Activated T-cell treated with anti-CD3 and anti-CD28 coated beads, Interleukin-2, amount 50 U/mL, for 24 hours (primary cell): ENCODE measurements at regions not wholly inside any gene's neighbourhood (a gene's known extent, or its start where the extent isn't known, plus 50 kb on each side); places are given as distances from the start of the nearest gene placed in this dataset.

Experiments
- DNase-seq: peaks from one replicate; pipeline ENCODE4 v3.0.0-alpha.2; 2020
- H3K27ac Mint-ChIP-seq: 2 replicates; pipeline ENCODE4 v1.8.0; 2020; ENCODE audit warnings: mild to moderate bottlenecking, mixed read lengths
- H3K27me3 Mint-ChIP-seq: 2 replicates; pipeline ENCODE4 v1.8.0; 2020; ENCODE audit warnings: mixed read lengths
- H3K36me3 Mint-ChIP-seq: 2 replicates; pipeline ENCODE4 v1.8.0; 2020; ENCODE audit warnings: low read depth, mixed read lengths
- H3K4me1 Mint-ChIP-seq: 2 replicates; pipeline ENCODE4 v1.8.0; 2020; ENCODE audit warnings: low read depth, mixed read lengths
- H3K4me3 Mint-ChIP-seq: 2 replicates; pipeline ENCODE4 v1.8.0; 2020; ENCODE audit warnings: mild to moderate bottlenecking, moderate library complexity, mixed read lengths
- H3K9me3 Mint-ChIP-seq: 2 replicates; pipeline ENCODE4 v1.8.0; 2020; ENCODE audit warnings: mixed read lengths

DNA sequence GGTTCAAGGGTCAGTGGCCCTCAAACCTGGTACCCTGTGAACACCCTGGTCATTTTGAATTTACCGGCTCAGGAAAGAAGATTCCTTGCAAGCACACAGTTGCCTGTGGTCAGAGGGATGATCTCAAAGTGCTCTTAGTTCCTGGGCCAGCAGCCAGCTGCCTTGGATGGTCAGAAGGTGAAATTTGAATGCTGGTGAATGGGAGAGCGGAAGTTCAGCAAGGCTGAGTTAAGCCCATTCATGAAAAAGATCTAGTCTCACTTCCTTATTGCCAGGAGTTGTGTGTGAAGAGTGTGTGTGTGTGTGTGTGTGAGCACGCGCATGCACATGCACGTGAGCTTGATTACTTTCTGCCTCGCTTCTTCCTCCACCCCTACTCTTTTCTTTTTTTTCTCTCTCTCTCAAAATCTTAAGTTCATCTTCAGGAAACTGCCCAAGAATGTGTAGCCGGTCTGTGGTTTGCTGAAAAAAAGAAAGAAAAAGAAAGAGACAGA, 155.5 kb upstream of the CCND2 start:
- Mint-ChIP-seq H3K9me3 (peaks cover 3% of the 10 kb centered on the region), H3K4me1 (peaks cover 71% of the 10 kb centered on the region), H3K27ac (peak overlapping the region; percentile 94), H3K4me3 (peak overlapping the region; percentile 61), H3K27me3 (no peaks in the 10 kb centered on the region), H3K36me3 (no peaks in the 10 kb centered on the region)
- DNase-seq: no peak

DNA sequence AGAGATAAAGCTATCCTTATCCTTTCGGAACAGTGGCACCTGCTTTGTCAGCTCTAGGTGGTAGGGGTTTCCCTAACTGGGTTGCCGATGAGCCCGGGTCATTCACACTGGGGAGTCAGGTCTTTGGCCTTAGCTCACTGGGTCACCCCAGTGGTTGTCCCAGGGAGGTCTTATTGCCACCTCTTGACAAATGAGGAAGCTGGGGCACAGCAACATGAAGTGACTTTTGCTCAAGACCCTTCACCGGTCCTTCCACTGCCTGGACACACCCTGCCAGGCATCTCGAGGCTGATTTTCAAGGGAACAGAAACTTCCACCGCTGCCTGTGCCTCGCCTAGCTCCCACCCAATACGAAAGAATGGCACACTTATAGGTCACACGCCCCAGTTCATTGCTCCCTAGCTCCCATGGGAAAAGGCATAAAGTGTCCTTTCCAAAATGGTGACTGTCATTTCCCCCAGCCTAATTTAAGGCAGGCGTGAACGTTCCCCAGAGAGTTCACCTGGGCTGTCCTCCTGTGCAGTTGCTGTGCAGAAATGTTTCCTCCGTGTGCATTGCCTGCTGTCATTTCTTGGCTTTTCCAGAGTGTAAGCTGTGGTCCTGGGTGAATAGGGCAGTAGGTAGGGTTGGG, 156.1 kb upstream of the CCND2 start:
- Mint-ChIP-seq H3K27ac (peak overlapping the region; percentile 94), H3K36me3 (no peaks in the 10 kb centered on the region), H3K27me3 (no peaks in the 10 kb centered on the region), H3K9me3 (peaks cover 3% of the 10 kb centered on the region), H3K4me3 (peak overlapping the region; percentile 61), H3K4me1 (peaks cover 75% of the 10 kb centered on the region)
- DNase-seq: no peak

DNA sequence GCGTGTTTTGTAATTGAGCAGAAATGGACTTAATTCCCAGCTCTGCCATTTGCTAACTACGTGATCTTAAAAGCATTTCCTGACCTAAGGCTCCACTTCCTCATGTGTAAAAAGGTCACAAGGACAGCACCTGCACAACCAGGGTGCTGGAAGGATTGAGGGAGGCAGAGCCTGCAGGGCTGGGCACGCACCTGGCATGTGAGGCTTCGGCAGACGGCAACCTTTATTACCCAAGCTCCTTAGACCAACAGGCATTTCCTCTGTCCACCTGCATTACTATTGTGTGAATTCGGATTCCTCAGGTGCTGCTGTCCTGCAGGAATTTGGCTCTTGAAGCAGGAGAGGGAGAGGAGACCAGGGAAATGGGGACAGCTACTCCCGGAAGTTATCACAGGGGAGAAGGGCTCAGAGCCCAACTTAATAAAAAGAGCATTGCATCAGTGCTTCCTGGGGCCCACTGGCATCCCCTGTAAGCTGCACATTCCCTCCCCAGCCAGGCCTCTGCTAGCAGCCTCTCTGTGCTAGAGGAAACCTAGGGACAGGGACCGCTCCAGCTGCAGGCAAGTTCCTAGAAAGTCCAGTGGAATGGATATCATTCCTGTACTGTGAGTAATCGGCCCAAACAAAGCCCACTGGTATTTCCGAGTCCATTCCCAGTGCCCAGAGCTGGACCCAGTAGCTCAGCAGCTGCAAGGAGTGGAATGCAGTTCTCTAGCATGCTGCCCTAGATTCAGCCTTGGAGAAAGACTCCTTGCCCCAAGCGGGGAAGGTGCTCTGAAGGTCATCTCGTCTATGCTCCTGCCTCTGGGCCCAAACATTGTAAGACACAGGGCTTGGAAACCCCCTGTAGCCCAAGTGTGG, 157.1 kb upstream of the CCND2 start:
- no peak for DNase-seq

DNA sequence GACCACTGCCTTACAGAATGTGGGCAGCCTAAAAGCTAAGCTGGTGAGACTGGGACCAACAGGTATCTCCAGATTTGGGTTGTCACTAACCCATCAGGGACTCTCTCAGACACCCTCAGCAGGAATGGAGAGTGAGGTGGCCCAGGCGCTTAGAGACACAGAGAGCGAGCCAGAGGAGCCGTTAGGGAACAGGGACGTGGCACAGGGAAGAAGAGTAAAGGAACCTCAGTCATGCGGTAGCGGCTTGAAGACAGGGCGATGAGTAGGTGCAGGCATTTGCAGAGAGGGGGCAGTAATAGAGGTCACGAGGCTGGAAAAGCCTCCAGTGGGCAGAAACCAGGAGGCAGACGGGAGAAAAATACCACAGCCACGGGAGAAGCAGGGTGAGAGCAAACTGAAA, 158.0 kb upstream of the CCND2 start:
- Mint-ChIP-seq H3K4me3 (peak overlapping the region; percentile 28), H3K27me3 (peaks cover 6% of the 10 kb centered on the region), H3K36me3 (no peaks in the 10 kb centered on the region), H3K9me3 (peaks cover 3% of the 10 kb centered on the region), H3K4me1 (peaks cover 77% of the 10 kb centered on the region), H3K27ac (peak overlapping the region; percentile 24)
- DNase-seq: no peak

More for the DNA sequence above, 157.1 kb upstream of the CCND2 start:
- Mint-ChIP-seq H3K27ac (no peak overlapping the region), H3K4me1 (peaks cover 84% of the 10 kb centered on the region), H3K9me3 (peaks cover 3% of the 10 kb centered on the region), H3K36me3 (no peaks in the 10 kb centered on the region), H3K4me3 (no peak overlapping the region), H3K27me3 (peaks cover 3% of the 10 kb centered on the region)

DNA sequence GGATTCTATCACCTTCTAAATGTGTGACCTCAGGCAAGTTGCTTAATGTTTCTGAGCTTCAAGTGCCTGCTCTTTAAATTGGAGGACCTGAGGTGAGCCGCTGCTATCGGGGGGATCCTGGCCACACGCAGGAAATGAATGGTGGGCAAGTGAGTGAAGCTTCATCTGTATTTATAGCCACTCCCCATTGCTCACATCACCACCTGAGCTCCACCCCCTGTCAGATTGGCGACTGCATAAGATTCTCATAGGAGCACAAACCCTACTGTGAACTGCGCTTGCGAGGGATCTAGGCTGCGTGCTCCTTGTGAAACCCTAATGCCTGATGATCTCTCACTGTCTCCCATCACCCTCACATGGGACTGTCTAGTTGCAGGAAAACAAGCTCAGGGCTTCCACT, 158.6 kb upstream of the CCND2 start:
- peaks cover 7% of the 10 kb centered on the region for H3K27me3 Mint-ChIP-seq
- H3K27ac Mint-ChIP-seq: no peak overlapping the region
- peaks cover 74% of the 10 kb centered on the region for H3K4me1 Mint-ChIP-seq
- peaks cover 3% of the 10 kb centered on the region for H3K9me3 Mint-ChIP-seq
- no peak overlapping the region for H3K4me3 Mint-ChIP-seq
- DNase-seq: peak; percentile 53
- no peaks in the 10 kb centered on the region for H3K36me3 Mint-ChIP-seq

DNA sequence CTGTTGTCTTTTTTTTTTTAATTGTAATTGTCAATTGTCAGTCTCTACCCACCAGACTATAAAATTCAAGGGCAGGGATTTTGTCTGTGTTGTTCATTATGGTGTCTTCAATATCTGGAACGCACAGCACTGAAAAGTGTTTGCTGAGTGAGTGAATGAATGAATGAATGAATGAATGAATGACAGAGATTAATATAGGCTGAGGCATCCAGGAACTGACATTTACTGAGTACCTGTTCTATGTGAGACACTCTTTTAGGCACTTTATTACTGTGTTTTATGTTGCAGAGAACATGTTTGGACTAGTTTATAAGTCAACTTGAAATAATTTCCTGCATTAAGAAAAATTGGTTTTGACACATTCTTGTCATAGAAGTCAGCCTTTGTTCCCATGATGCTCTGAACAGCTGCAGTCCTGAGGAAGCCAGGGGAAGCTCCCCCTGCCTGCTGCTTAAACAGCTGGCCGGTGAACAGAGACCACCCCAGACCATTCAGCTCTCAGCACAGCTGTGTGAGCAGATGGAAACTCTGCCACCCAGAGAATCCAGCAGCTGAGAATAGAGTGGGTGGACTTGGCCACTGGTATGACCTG, 160.7 kb upstream of the CCND2 start:
- no peaks in the 10 kb centered on the region for H3K36me3 Mint-ChIP-seq
- no peak for DNase-seq
- H3K27ac Mint-ChIP-seq: peak overlapping the region; percentile 80
- no peaks in the 10 kb centered on the region for H3K9me3 Mint-ChIP-seq
- no peak overlapping the region for H3K4me3 Mint-ChIP-seq
- H3K27me3 Mint-ChIP-seq: peaks cover 7% of the 10 kb centered on the region
- peaks cover 70% of the 10 kb centered on the region for H3K4me1 Mint-ChIP-seq

DNA sequence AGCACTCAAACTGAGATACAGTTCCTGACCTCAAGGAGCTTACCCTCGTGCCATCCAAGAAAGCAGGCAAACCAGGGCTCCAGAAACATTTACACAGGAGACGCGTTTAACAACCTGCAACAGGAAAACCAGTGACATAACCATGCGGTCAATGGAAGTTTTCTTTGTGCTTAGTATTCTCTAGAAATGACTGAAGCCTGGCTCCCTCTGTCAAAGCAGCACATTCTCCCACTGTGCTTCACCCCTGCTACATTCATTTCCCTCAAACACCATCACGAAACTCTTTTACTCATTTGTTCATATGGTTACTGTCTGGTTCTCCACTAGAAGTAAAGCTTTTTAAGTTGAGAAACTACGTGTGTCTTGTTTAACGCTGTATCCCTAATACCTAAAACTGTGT, 161.3 kb upstream of the CCND2 start:
- Mint-ChIP-seq H3K4me1 (peaks cover 70% of the 10 kb centered on the region), H3K4me3 (no peak overlapping the region), H3K9me3 (no peaks in the 10 kb centered on the region), H3K36me3 (no peaks in the 10 kb centered on the region), H3K27ac (peak overlapping the region; percentile 80), H3K27me3 (peaks cover 7% of the 10 kb centered on the region)
- DNase-seq: no peak

DNA sequence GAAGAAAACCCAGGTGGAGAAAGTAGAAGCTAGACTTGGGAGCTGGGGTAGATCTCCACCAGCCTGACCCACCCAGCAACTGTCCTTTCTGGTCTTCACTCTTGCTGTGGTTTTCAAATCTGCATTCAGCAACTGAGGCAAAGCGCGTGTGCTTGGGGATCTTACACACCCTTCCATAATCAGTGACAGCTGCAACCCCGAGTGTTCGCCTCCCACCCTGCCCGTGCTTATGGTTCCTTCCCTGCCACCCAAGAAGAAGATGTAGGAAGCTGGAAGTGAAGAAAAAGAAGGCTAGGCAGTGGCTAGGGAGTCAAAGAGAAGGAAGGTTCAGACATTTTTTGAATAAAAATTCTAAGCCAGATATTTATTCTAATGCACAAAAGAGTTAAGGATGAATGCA, 162.6 kb upstream of the CCND2 start:
- Mint-ChIP-seq H3K4me1 (peaks cover 70% of the 10 kb centered on the region), H3K9me3 (no peaks in the 10 kb centered on the region), H3K27me3 (peaks cover 7% of the 10 kb centered on the region), H3K4me3 (no peak overlapping the region), H3K36me3 (no peaks in the 10 kb centered on the region), H3K27ac (no peak overlapping the region)
- DNase-seq: no peak

DNA sequence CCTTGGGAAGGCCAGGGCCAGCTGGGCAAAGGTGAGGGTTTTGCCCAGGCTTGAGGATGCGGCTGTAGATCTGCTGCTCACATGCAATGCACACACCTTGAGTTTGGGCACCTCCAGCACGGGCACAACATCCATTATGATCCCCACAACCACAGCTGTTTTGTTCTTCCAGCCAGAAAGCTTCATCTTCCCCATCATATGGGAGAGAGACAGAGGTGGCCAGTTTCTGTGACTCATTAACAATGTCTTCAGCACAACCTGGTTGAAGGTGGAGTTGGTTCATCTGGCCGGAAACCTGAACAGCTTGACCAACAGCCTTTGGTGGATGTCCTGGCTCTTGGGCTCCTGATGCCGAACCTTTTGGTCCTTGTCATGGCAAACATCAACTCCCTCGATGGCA, 163.7 kb upstream of the CCND2 start:
- Mint-ChIP-seq H3K36me3 (no peaks in the 10 kb centered on the region), H3K27me3 (peaks cover 7% of the 10 kb centered on the region), H3K27ac (no peak overlapping the region), H3K4me1 (peaks cover 63% of the 10 kb centered on the region), H3K9me3 (no peaks in the 10 kb centered on the region), H3K4me3 (no peak overlapping the region)
- no peak for DNase-seq

DNA sequence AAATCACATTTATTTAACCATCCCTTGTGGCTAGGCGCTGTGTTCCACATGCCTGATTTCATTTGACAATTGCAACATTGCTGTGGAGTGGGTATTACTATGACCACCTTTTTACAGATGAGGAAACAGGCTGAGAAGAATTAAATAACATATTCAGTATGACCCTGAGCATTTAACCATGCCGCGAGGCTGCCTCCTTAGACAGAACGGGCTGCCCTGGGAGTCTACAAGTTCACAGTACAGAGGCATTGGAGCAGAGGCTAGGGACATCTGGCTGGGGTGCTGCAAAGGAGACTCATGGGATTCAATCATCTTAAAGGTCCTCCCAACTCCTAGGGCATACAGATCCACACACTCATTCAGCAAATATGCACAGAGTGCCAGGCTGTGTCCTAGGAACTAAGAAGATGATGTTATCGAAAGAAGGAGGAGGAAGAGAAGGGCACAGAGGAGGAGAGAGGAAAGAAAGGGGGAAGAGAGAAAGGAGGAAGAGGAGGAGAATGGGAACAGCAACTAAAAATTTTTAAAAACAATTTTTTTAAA, 164.7 kb upstream of the CCND2 start:
- Mint-ChIP-seq H3K27me3 (peaks cover 7% of the 10 kb centered on the region), H3K36me3 (no peaks in the 10 kb centered on the region), H3K4me1 (peaks cover 60% of the 10 kb centered on the region), H3K4me3 (no peak overlapping the region), H3K27ac (no peak overlapping the region), H3K9me3 (no peaks in the 10 kb centered on the region)
- DNase-seq: no peak

DNA sequence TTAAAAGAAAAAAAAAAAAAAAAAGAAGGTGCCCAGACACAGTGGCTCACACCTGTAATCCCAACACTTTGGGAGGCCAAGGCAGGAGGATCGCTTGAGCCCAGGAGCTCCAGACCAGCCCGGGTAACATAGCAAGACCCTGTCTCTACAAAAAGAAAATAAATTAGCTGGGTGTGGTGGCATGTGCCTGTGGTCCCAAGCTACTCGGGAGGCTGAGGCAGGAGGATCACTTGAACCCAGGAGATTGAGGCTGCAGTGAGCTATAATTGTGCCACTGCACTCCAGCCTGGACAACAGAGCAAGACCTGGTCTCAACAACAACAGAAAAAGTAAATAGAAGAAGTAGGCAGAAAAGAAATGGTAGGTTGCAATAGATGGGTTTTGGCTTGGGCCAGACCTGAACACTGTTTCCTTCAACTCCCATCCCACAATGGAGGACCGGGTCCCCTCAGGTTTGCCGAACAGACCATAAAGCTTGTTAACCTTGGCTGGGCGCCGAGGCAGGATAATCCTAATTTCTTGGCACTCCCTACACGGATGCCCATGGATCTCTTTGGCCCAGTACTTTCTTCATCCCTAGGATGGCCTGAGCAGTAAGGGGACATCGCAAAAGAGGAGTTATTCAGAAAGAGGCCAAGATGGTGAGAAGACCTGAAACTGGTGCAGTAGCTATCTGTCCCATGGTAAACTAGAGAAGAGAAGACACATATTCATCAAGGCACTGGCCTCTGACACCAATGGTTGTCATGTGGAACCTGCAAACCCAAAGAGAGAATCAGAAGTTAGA, 165.5 kb upstream of the CCND2 start:
- Mint-ChIP-seq H3K27me3 (peaks cover 7% of the 10 kb centered on the region), H3K36me3 (no peaks in the 10 kb centered on the region), H3K4me3 (no peak overlapping the region), H3K27ac (peak overlapping the region; percentile 77), H3K4me1 (peaks cover 55% of the 10 kb centered on the region), H3K9me3 (no peaks in the 10 kb centered on the region)
- DNase-seq: no peak

DNA sequence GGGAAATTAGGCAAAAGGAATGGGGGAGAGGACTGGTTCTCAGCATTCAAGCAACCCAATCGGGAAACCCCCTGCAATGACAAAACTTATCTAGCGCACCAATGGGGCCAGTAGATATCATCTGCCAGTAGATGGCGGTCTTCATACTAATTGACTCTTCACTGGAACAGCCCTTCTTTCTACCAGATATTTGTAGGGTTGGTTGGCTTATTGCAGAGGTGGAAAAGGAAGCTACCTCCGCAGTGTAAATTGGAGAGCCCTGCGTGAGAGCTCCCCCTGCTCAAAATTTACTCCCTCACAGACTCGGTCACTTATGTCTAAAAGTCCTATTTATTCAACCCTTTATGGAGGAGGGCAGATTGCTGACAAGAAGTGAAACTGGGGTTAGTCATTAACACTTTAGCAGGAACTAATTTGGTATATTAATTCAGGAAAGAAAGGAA, 166.1 kb upstream of the CCND2 start:
- peaks cover 7% of the 10 kb centered on the region for H3K27me3 Mint-ChIP-seq
- H3K4me3 Mint-ChIP-seq: peak overlapping the region; percentile 52
- peaks cover 49% of the 10 kb centered on the region for H3K4me1 Mint-ChIP-seq
- no peaks in the 10 kb centered on the region for H3K36me3 Mint-ChIP-seq
- H3K9me3 Mint-ChIP-seq: no peaks in the 10 kb centered on the region
- peak; percentile 64 for DNase-seq
- H3K27ac Mint-ChIP-seq: peak overlapping the region; percentile 77

DNA sequence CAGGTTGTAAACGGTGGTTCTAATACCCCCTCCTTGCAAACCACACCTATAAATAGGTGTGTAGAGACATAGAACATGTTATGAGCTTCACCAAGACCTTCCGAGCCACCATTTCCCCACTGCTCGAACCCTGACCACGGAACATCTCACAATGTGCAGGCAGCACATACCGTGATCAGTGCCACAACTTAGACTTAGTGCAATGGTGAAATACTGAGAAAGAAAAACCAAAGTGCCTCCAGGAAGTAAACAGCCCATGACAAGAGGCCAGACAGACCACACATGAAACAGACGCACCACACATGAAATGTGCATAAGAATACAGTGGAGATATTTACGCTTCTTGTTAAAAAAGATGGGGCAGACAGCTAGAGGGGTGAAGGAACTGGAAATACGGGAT, 166.9 kb upstream of the CCND2 start:
- peak overlapping the region; percentile 77 for H3K27ac Mint-ChIP-seq
- H3K36me3 Mint-ChIP-seq: no peaks in the 10 kb centered on the region
- peaks cover 41% of the 10 kb centered on the region for H3K4me1 Mint-ChIP-seq
- H3K27me3 Mint-ChIP-seq: peaks cover 5% of the 10 kb centered on the region
- H3K9me3 Mint-ChIP-seq: no peaks in the 10 kb centered on the region
- peak overlapping the region; percentile 18 for H3K4me3 Mint-ChIP-seq
- DNase-seq: no peak

DNA sequence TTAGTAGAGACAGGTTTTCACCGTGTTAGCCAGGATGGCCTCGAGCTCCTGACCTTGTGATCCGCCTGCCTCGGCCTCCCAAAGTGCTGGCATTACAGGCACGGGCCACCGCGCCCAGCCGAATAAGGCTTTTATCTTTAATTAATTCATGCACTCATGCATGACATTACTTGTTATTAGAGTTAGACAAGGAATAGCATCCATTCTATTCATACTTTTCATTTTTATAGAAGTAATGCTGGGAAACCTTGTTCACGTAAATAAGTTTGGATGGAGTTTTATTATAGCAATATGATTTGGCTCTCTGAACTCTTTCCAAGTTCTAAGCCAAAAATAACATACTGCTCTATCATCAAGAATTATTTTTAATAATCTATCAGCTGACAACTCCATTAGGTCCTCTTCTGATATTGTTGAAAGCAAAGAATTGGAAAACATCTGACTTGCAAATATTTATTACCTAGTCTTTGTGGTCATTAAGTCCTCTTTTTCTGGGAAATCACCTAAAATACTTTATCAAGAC, 168.8 kb upstream of the CCND2 start:
- Mint-ChIP-seq H3K4me3 (no peak overlapping the region), H3K4me1 (peaks cover 36% of the 10 kb centered on the region), H3K27me3 (no peaks in the 10 kb centered on the region), H3K36me3 (no peaks in the 10 kb centered on the region), H3K27ac (no peak overlapping the region), H3K9me3 (no peaks in the 10 kb centered on the region)
- DNase-seq: no peak
